HEK293 (cell line): ENCODE measurements at regions not wholly inside any gene's neighbourhood (a gene's known extent, or its start where the extent isn't known, plus 50 kb on each side); places are given as distances from the start of the nearest gene placed in this dataset.
"Not testable (repeated sequence)": the region's sequence is repeated elsewhere in the genome, so short reads cannot be mapped to it uniquely, and the experiment has no call there.

Experiments
- CTCF ChIA-PET: fragments of 350-600 bp; formaldehyde crosslinking; extraction: SDS; loops from one replicate; lab custom pipeline; 2021; ENCODE audit warnings: antibody characterized with exemption; lab: Yijun Ruan, JAX
- POLR2A ChIA-PET: fragments of 300-600 bp; formaldehyde crosslinking; extraction: SDS; loops from one replicate; lab custom pipeline; 2020; ENCODE audit warnings: antibody characterized with exemption, inconsistent platforms; lab: Yijun Ruan, JAX
- H3K27ac ChIP-seq: fragments of 200-500 bp; sonication (Bioruptor generic); 2 replicates; pipeline ENCODE4 v1.5.1; 2014; ENCODE audit warnings: low read depth, low read length, control low read depth, inconsistent platforms; ENCODE audit errors: extremely low read depth
- H3K36me3 ChIP-seq, 2 experiments: fragments of 200-500 bp in 1 of 2; sonication (Bioruptor generic) in 1 of 2; 1 replicate in 1 of 2; 2 replicates in 1 of 2; pipeline ENCODE4 v1.5.1; 2014 to 2017; ENCODE audit warnings: inconsistent platforms in 2 of 2, low read length in 2 of 2; ENCODE audit not compliant: control insufficient read depth in 2 of 2, insufficient read depth in 1 of 2
- H3K4me1 ChIP-seq: fragments of 200-500 bp; sonication (Bioruptor generic); 2 replicates; pipeline ENCODE4 v1.5.1; 2014; ENCODE audit warnings: mild to moderate bottlenecking, low read length, inconsistent platforms; ENCODE audit not compliant: control insufficient read depth, insufficient read depth
- H3K4me3 ChIP-seq: 2 replicates; pipeline ENCODE4 v1.5.1; 2011; ENCODE audit warnings: low read depth, mild to moderate bottlenecking, control low read depth, low read length, moderate library complexity
- H3K9me3 ChIP-seq: fragments of 200-500 bp; sonication (Bioruptor generic); 2 replicates; pipeline ENCODE4 v1.5.1; 2014; ENCODE audit warnings: low read depth, low read length, inconsistent platforms; ENCODE audit not compliant: control insufficient read depth, insufficient read depth
- EGR2 ChIP-seq: fragments of 450-650 bp; formaldehyde crosslinking; IDR thresholded peaks from 2 replicates; pipeline ENCODE4 v1.5.1; 2016; ENCODE audit warnings: low read depth, missing biosample characterization, missing genetic modification characterization
- KLF1 ChIP-seq: fragments of 450-650 bp; formaldehyde crosslinking; IDR thresholded peaks from 2 replicates; pipeline ENCODE4 v1.5.1; 2016; ENCODE audit warnings: missing biosample characterization, missing genetic modification characterization
- OSR2 ChIP-seq: fragments of 450-650 bp; formaldehyde crosslinking; IDR thresholded peaks from 2 replicates; pipeline ENCODE4 v1.5.1; 2016; ENCODE audit warnings: missing biosample characterization, missing genetic modification characterization
- PRDM10 ChIP-seq: fragments of 450-650 bp; formaldehyde crosslinking; IDR thresholded peaks from 2 replicates; pipeline ENCODE4 v1.5.1; 2016; ENCODE audit warnings: missing biosample characterization, missing genetic modification characterization
- SCRT2 ChIP-seq: fragments of 450-650 bp; formaldehyde crosslinking; IDR thresholded peaks from 2 replicates; pipeline ENCODE4 v1.5.1; 2016; ENCODE audit warnings: missing biosample characterization, missing genetic modification characterization
- SP7 ChIP-seq: fragments of 450-650 bp; formaldehyde crosslinking; IDR thresholded peaks from 2 replicates; pipeline ENCODE4 v1.5.1; 2016; ENCODE audit warnings: missing biosample characterization, missing genetic modification characterization
- ZBTB17 ChIP-seq: fragments of 450-650 bp; formaldehyde crosslinking; IDR thresholded peaks from 2 replicates; pipeline ENCODE4 v1.5.1; 2016; ENCODE audit warnings: missing biosample characterization, missing genetic modification characterization
- ZFHX2 ChIP-seq: fragments of 450-650 bp; formaldehyde crosslinking; conservative IDR thresholded peaks from 2 replicates; pipeline ENCODE4 v1.5.1; 2016; ENCODE audit warnings: missing biosample characterization, missing genetic modification characterization
- ZNF10 ChIP-seq: fragments of 450-650 bp; formaldehyde crosslinking; IDR thresholded peaks from 2 replicates; pipeline ENCODE4 v1.5.1; 2017; ENCODE audit warnings: missing biosample characterization, missing genetic modification characterization
- ZNF600 ChIP-seq: fragments of 450-650 bp; formaldehyde crosslinking; IDR thresholded peaks from 2 replicates; pipeline ENCODE4 v1.5.1; 2016; ENCODE audit warnings: missing biosample characterization, missing genetic modification characterization
- TF ChIP-seq, protein P1 (sequence below): fragments of 450-650 bp; formaldehyde crosslinking; IDR thresholded peaks from 2 replicates; pipeline ENCODE4 v1.5.1; 2017; ENCODE audit warnings: missing biosample characterization, missing genetic modification characterization

GRCh38 chr20:53859684-53860083 is 210.7 kb downstream of the BCAS1 start:
- TF ChIP-seq ZFHX2 (tag by site-specific recombination) (0 out of 2 replicates have a peak, but pooled peaks have one; percentile 23), EGR2 (tag by site-specific recombination) (peak; percentile 48), KLF1 (tag by site-specific recombination) (no peak)
- TF ChIP-seq, all 188 proteins: peak for 2
- H3K27ac ChIP-seq = no peak overlapping the region
- H3K4me1 ChIP-seq = peaks cover 2% of the 10 kb centered on the region; the same call in 1 of the 2 replicates
- H3K36me3 ChIP-seq = no peaks in the 10 kb centered on the region
- no peak overlapping the region for H3K4me3 ChIP-seq
- H3K9me3 ChIP-seq = no peaks in the 10 kb centered on the region
- CTCF ChIA-PET = interaction anchor here (1.0 to 1.1 kb wide), 2 partner anchors 10 to 55 kb away, joined by 3 to 4 read pairs; no protein-coding TSS in a partner anchor
- POLR2A ChIA-PET = no interaction called here

DNA sequence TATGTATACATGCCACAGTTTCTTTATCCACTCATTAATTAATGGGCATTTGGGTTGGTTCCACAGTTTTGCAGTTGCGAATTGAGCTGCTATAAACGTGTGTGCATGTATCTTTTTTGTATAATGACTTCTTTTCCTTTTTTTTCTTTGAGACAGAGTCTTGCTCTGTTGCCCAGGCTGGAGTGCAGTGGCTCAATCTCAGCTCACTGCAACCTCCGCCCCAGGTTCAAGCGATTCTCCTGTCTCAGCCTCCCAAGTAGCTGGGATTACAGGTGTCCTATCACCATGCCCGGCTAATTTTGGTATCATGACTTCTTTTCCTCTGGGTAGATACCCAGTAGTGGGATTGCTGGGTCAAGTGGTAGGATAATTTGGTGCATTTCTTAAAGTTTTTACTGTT is 211.4 kb downstream of the BCAS1 start:
- H3K36me3 ChIP-seq, H3K4me1 ChIP-seq, H3K4me3 ChIP-seq, H3K9me3 ChIP-seq, POLR2A ChIA-PET, H3K27ac ChIP-seq: not testable (repeated sequence)
- CTCF ChIA-PET = interaction anchor here (1.0 kb wide), 1 partner anchor 56 kb away, joined by 4 read pairs; no protein-coding TSS in a partner anchor

DNA sequence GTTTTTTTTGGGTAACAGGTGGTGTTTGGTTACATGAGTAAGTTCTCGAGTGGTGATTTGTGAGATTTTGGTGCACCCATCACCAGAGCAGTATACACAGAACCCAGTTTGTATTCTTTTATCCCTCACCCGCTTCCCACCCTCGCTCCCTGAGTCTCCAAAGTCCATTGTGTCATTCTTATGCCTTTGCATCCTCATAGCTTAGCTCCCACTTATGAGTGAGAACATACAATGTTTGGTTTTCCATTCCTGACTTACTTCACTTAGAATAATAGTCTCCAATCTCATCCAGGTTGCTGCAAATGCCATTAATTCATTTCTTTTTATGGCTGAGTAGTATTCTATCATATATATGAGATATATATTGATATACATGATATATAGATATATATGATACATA is 211.9 kb downstream of the BCAS1 start:
- H3K36me3 ChIP-seq, H3K27ac ChIP-seq, POLR2A ChIA-PET, H3K9me3 ChIP-seq, H3K4me3 ChIP-seq, CTCF ChIA-PET, H3K4me1 ChIP-seq: not testable (repeated sequence)
- peak; percentile 60; the same call in 1 of the 2 replicates for TF ChIP-seq SCRT2 (tag by site-specific recombination)

DNA sequence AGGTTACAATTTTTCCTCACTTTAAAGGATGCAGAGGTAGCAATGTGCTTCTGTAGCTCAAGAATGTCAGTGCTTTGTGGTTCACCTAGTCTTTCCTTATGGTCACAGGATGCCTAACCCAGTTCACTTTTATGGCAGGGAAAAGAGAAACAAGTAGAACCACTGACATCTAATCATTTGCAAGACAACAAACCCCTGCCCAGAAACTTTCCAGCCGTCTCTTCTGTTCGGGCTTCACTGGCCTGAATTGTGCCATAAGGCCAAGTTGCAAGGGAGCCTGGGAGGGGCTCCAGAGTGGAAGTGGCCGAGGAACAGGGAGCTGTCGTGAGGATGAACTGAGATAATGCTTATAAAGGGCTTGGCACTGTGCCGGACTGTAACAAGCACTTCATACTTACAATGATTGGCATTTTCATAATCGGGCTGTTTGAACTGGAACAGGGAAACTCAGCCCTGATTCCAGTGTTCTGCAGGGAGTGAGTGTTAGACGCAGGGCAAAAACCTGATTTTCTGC is 212.6 kb downstream of the BCAS1 start:
- ChIA-PET POLR2A (no interaction called here), CTCF (interaction anchor here (1.0 kb wide), 1 partner anchor 8 kb away, joined by 6 read pairs; no protein-coding TSS in a partner anchor)
- Histone ChIP-seq H3K27ac (no peak overlapping the region), H3K4me3 (no peak overlapping the region), H3K9me3 (no peaks in the 10 kb centered on the region), H3K4me1 (no peaks in the 10 kb centered on the region), H3K36me3 (no peaks in the 10 kb centered on the region)
- TF ChIP-seq ZNF10 (tag by site-specific recombination) = no peak
- peak; percentile 59 for TF ChIP-seq ZNF600 (tag by site-specific recombination)
- no peak for TF ChIP-seq SP7 (tag by site-specific recombination)
- TF ChIP-seq ZBTB17 (tag by site-specific recombination) = peak; percentile 57
- TF ChIP-seq PRDM10 = peak; percentile 40; the same call in 1 of the 2 replicates
- TF ChIP-seq OSR2 (tag by site-specific recombination) = 0 out of 2 replicates have a peak, but pooled peaks have one; percentile 6
- TF ChIP-seq, protein P1, sequence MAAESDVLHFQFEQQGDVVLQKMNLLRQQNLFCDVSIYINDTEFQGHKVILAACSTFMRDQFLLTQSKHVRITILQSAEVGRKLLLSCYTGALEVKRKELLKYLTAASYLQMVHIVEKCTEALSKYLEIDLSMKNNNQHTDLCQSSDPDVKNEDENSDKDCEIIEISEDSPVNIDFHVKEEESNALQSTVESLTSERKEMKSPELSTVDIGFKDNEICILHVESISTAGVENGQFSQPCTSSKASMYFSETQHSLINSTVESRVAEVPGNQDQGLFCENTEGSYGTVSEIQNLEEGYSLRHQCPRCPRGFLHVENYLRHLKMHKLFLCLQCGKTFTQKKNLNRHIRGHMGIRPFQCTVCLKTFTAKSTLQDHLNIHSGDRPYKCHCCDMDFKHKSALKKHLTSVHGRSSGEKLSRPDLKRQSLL (tag by site-specific recombination) = no peak
